Loucy (cell line): ENCODE measurements at regions not wholly inside any gene's neighbourhood (a gene's known extent, or its start where the extent isn't known, plus 50 kb on each side); places are given as distances from the start of the nearest gene placed in this dataset.

Experiments
- H2AFZ ChIP-seq: fragments of 200-600 bp; sonication (generic); 2 replicates; pipeline ENCODE4 v1.6.0; 2016; ENCODE audit warnings: antibody characterized with exemption, mild to moderate bottlenecking, low read length, moderate library complexity
- H3F3A ChIP-seq: fragments of 200-600 bp; 2 replicates; pipeline ENCODE4 v1.6.0; 2016; ENCODE audit warnings: antibody characterized with exemption, low read depth, mild to moderate bottlenecking
- H3K27me3 ChIP-seq: fragments of 200-600 bp; sonication (generic); 2 replicates; pipeline ENCODE4 v1.6.1; 2014; ENCODE audit warnings: low read length, mild to moderate bottlenecking; ENCODE audit not compliant: insufficient read depth, poor library complexity, severe bottlenecking
- H3K36me3 ChIP-seq: fragments of 200-600 bp; sonication (generic); 2 replicates; pipeline ENCODE4 v1.6.1; 2016; ENCODE audit warnings: low read length; ENCODE audit not compliant: insufficient read depth
- H3K4me1 ChIP-seq: fragments of 200-600 bp; sonication (generic); 2 replicates; pipeline ENCODE4 v1.5.1; 2014; ENCODE audit warnings: low read length, mild to moderate bottlenecking; ENCODE audit not compliant: insufficient read depth, poor library complexity, severe bottlenecking
- H3K4me2 ChIP-seq: fragments of 200-600 bp; sonication (generic); 2 replicates; pipeline ENCODE4 v1.6.0; 2014; ENCODE audit warnings: antibody characterized with exemption, low read length, low read depth, mild to moderate bottlenecking; ENCODE audit not compliant: poor library complexity, severe bottlenecking
- H3K4me3 ChIP-seq: fragments of 200-600 bp; sonication (generic); 2 replicates; pipeline ENCODE4 v1.5.1; 2014; ENCODE audit warnings: low read length, mild to moderate bottlenecking, mixed read lengths; ENCODE audit not compliant: poor library complexity, severe bottlenecking
- H3K79me2 ChIP-seq: fragments of 200-600 bp; sonication (generic); 2 replicates; pipeline ENCODE4 v1.6.1; 2014; ENCODE audit warnings: low read length; ENCODE audit not compliant: insufficient read depth
- H3K9ac ChIP-seq: fragments of 200-600 bp; sonication (generic); 2 replicates; pipeline ENCODE4 v1.6.0; 2014; ENCODE audit warnings: mild to moderate bottlenecking, low read depth, low read length, moderate library complexity; ENCODE audit not compliant: poor library complexity, severe bottlenecking
- H3K9me2 ChIP-seq: fragments of 200-600 bp; sonication (generic); replicated peaks from 2 replicates; pipeline ENCODE4 v1.6.1; 2016; ENCODE audit warnings: low read depth, low read length, mixed read lengths
- H3K9me3 ChIP-seq: fragments of 200-600 bp; sonication (generic); 2 replicates; pipeline ENCODE4 v1.6.1; 2014; ENCODE audit warnings: mild to moderate bottlenecking, antibody characterized with exemption, low read length, low read depth; ENCODE audit not compliant: insufficient read depth
- H4K20me1 ChIP-seq: fragments of 200-600 bp; sonication (generic); 2 replicates; pipeline ENCODE4 v1.6.0; 2014; ENCODE audit warnings: antibody characterized with exemption, low read length, mild to moderate bottlenecking; ENCODE audit not compliant: insufficient read depth, poor library complexity, severe bottlenecking
- EZH2phosphoT487 ChIP-seq: fragments of 200-600 bp; IDR thresholded peaks from 2 replicates; pipeline ENCODE4 v1.6.1; 2018; ENCODE audit warnings: antibody characterized with exemption, mild to moderate bottlenecking, moderate library complexity, borderline replicate concordance
- TF ChIP-seq, protein P1 (sequence below): fragments of 200-600 bp; sonication (generic); conservative IDR thresholded peaks from 2 replicates; pipeline ENCODE4 v1.5.1; 2014; ENCODE audit warnings: mild to moderate bottlenecking, antibody characterized with exemption, low read length

DNA sequence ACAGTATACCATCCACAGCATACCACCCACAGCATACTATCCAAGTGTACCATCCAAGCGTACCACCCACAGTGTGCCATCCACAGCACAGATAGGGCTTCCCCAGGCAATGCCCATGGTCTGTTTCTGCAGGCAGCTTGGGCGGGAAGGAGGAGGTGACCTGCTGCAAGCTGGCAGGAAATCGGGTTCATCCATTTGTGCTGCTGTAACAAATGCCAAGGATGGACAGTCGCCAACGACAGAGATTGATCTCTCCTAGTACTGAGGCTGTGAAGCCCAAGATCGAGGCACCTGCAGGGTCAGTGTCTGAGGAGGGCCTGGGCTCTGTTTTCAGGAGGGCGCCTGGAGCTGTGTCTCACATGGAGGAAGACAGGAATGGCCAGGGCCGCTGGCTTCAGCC is 93.6 kb upstream of the SNTG2 start:
- no peaks in the 10 kb centered on the region for H3K36me3 ChIP-seq
- TF ChIP-seq, protein P1, sequence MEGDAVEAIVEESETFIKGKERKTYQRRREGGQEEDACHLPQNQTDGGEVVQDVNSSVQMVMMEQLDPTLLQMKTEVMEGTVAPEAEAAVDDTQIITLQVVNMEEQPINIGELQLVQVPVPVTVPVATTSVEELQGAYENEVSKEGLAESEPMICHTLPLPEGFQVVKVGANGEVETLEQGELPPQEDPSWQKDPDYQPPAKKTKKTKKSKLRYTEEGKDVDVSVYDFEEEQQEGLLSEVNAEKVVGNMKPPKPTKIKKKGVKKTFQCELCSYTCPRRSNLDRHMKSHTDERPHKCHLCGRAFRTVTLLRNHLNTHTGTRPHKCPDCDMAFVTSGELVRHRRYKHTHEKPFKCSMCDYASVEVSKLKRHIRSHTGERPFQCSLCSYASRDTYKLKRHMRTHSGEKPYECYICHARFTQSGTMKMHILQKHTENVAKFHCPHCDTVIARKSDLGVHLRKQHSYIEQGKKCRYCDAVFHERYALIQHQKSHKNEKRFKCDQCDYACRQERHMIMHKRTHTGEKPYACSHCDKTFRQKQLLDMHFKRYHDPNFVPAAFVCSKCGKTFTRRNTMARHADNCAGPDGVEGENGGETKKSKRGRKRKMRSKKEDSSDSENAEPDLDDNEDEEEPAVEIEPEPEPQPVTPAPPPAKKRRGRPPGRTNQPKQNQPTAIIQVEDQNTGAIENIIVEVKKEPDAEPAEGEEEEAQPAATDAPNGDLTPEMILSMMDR, result no peak
- TF ChIP-seq EZH2phosphoT487, result no peak
- H3K27me3 ChIP-seq, result no peaks in the 10 kb centered on the region
- H4K20me1 ChIP-seq, result no peaks in the 10 kb centered on the region
- H3K4me1 ChIP-seq, result peaks cover 35% of the 10 kb centered on the region
- no peak overlapping the region for H3K9ac ChIP-seq
- H3F3A ChIP-seq, result no peaks in the 10 kb centered on the region; the same call in 1 of the 2 replicates
- no peaks in the 10 kb centered on the region for H3K9me2 ChIP-seq
- H3K79me2 ChIP-seq, result no peaks in the 10 kb centered on the region
- no peak overlapping the region for H3K4me3 ChIP-seq
- H3K4me2 ChIP-seq, result no peak overlapping the region
- no peaks in the 10 kb centered on the region for H3K9me3 ChIP-seq
- H2AFZ ChIP-seq, result no peak overlapping the region

DNA sequence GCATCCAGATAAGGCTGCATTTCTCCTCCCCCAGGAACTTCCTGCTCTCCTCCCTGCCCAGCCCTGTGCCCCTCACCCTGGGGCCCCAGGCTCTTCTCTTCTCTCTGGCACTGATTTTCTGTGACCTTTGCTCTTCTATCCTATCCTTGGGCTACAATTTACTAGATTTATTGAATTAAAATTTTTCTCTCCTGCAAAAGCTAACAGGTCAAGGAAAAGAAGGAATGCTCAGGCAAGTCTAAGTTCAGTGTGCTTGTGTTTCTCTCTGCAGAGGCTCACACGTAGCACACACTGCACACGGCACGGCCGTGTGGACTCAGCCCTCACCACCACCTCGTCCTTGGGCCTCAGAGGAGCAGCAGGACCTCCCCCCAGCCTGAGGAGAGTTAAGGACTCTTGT is 94.2 kb upstream of the SNTG2 start:
- Histone ChIP-seq H3K4me2 (peak overlapping the region; percentile 83), H3K9ac (no peak overlapping the region), H4K20me1 (no peaks in the 10 kb centered on the region), H3K36me3 (no peaks in the 10 kb centered on the region), H3K9me2 (no peaks in the 10 kb centered on the region), H2AFZ (no peak overlapping the region), H3K4me1 (peaks cover 35% of the 10 kb centered on the region), H3F3A (no peaks in the 10 kb centered on the region; the same call in 1 of the 2 replicates), H3K9me3 (no peaks in the 10 kb centered on the region), H3K27me3 (no peaks in the 10 kb centered on the region), H3K79me2 (no peaks in the 10 kb centered on the region), H3K4me3 (no peak overlapping the region)
- TF ChIP-seq, protein P1, result no peak
- no peak for TF ChIP-seq EZH2phosphoT487

DNA sequence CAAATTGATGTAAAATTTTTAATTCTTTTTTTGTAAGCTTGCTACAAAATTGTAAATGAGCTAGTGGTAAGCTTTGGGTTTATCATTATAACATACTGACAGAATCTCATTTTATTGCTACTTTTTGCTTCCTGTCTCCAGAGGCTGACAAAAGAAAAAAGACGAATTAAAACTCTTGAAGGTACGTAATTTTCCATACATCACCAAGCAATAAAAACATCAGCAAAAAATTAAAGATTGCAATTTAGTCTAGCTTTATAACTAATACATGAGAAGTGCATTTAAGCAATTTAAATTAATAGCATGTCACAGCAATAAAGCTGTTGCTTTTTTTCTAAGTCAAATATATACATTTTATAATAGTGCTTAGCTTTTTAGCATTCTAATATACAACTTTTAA is 94.6 kb upstream of the SNTG2 start:
- H3K4me1 ChIP-seq, result peaks cover 35% of the 10 kb centered on the region
- H4K20me1 ChIP-seq, result no peaks in the 10 kb centered on the region
- no peaks in the 10 kb centered on the region for H3K79me2 ChIP-seq
- no peak overlapping the region for H3K9ac ChIP-seq
- H3K4me2 ChIP-seq, result peak overlapping the region; percentile 83
- TF ChIP-seq EZH2phosphoT487, result no peak
- TF ChIP-seq, protein P1, result no peak
- no peaks in the 10 kb centered on the region for H3K9me3 ChIP-seq
- H3K4me3 ChIP-seq, result peak overlapping the region; percentile 77
- H2AFZ ChIP-seq, result no peak overlapping the region
- H3K9me2 ChIP-seq, result no peaks in the 10 kb centered on the region
- no peaks in the 10 kb centered on the region; the same call in 1 of the 2 replicates for H3F3A ChIP-seq
- no peaks in the 10 kb centered on the region for H3K36me3 ChIP-seq
- H3K27me3 ChIP-seq, result no peaks in the 10 kb centered on the region
